Esophagus muscularis mucosa (tissue), 4 donors: ENCODE measurements at regions not wholly inside any gene's neighbourhood (a gene's known extent, or its start where the extent isn't known, plus 50 kb on each side); places are given as distances from the start of the nearest gene placed in this dataset.
"Not testable (repeated sequence)": the region's sequence is repeated elsewhere in the genome, so short reads cannot be mapped to it uniquely, and the experiment has no call there.

ENCODE experiments used
- DNase-seq: peaks from one replicate; pipeline ENCODE4 v3.0.0-alpha.2; 2017; ENCODE audit errors: extremely low spot score
- H3K27ac ChIP-seq, 4 donors: fragments of 200-600 bp; sonication (generic); replicated peaks in 1 of 4; 1 replicate in 3 of 4; 2 replicates in 1 of 4; pipeline ENCODE4 v1.5.1; 2016 to 2019; ENCODE audit warnings: mild to moderate bottlenecking in 1 of 4
- H3K27me3 ChIP-seq, 4 donors: fragments of 200-600 bp; sonication (generic); one replicate each; pipeline versions ENCODE4 v1.5.1 to v1.6.0; 2016 to 2019
- H3K36me3 ChIP-seq, 4 donors: fragments of 200-600 bp; sonication (generic); one replicate each; pipeline ENCODE4 v1.5.1; 2016 to 2019
- H3K4me1 ChIP-seq, 4 donors: fragments of 200-600 bp; sonication (generic); one replicate each; pipeline ENCODE4 v1.5.1; 2016 to 2019
- H3K4me3 ChIP-seq, 4 donors: fragments of 200-600 bp; sonication (generic); 1 replicate in 2 of 4; 2 replicates in 2 of 4; pipeline ENCODE4 v1.5.1; 2016 to 2019; ENCODE audit warnings: mild to moderate bottlenecking in 4 of 4, moderate library complexity in 1 of 4
- H3K9me3 ChIP-seq, 4 donors: fragments of 200-600 bp; sonication (generic); 1 replicate in 3 of 4; 2 replicates in 1 of 4; pipeline ENCODE4 v1.5.1; 2016 to 2019
- EP300 ChIP-seq: sonication (generic); formaldehyde crosslinking; IDR thresholded peaks from one replicate; pipeline ENCODE4 v1.6.1; 2017; ENCODE audit warnings: antibody characterized with exemption
- POLR2A ChIP-seq: fragments of 450-650 bp; IDR thresholded peaks from one replicate; pipeline ENCODE4 v1.6.1; 2017; ENCODE audit warnings: antibody characterized with exemption, moderate library complexity, mild to moderate bottlenecking, low read depth
- POLR2AphosphoS5 ChIP-seq, 2 donors: sonication (generic); formaldehyde crosslinking; IDR thresholded peaks; one replicate each; pipeline ENCODE4 v1.6.1; 2017; ENCODE audit warnings: antibody characterized with exemption in 2 of 2
- WGBS: methylation state at CpG from one replicate; pipeline ENCODE4 v1.1.5; 2018; 5-methylcytosine and 5-hydroxymethylcytosine counted together
- intact Hi-C: fragments of 100-400 bp; cut with DNase I; formaldehyde crosslinking; loops from one replicate; pipeline ENCODE4 v1.15.1; 2023
- TF ChIP-seq, protein P1 (sequence below), 3 experiments: fragments of 200-600 bp in 2 of 3; fragments of 450-650 bp in 1 of 3; sonication (generic) in 2 of 3; IDR thresholded peaks; one replicate each; pipeline ENCODE4 v1.5.1; 2017 to 2019; ENCODE audit warnings: antibody characterized with exemption in 3 of 3, mild to moderate bottlenecking in 2 of 3, moderate library complexity in 1 of 3

GRCh38 chr15:99492716-99493115 lies 73.1 kb upstream of the MEF2A start:
- intact Hi-C loops: no loop called here
- TF ChIP-seq POLR2AphosphoS5 (IDR thresholded peaks at IDR 0.05) (no peak), EP300 (no peak), POLR2A (no peak)
- TF ChIP-seq, protein P1, sequence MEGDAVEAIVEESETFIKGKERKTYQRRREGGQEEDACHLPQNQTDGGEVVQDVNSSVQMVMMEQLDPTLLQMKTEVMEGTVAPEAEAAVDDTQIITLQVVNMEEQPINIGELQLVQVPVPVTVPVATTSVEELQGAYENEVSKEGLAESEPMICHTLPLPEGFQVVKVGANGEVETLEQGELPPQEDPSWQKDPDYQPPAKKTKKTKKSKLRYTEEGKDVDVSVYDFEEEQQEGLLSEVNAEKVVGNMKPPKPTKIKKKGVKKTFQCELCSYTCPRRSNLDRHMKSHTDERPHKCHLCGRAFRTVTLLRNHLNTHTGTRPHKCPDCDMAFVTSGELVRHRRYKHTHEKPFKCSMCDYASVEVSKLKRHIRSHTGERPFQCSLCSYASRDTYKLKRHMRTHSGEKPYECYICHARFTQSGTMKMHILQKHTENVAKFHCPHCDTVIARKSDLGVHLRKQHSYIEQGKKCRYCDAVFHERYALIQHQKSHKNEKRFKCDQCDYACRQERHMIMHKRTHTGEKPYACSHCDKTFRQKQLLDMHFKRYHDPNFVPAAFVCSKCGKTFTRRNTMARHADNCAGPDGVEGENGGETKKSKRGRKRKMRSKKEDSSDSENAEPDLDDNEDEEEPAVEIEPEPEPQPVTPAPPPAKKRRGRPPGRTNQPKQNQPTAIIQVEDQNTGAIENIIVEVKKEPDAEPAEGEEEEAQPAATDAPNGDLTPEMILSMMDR (IDR thresholded peaks at IDR 0.05): no peak
- DNase-seq: no peak
- Histone ChIP-seq H3K27ac (no peak overlapping the region), H3K4me1 (peaks cover 9% of the 10 kb centered on the region in 4 donors), H3K4me3 (no peak overlapping the region), H3K27me3 (no peaks in the 10 kb centered on the region), H3K36me3 (no peaks in the 10 kb centered on the region), H3K9me3 (no peaks in the 10 kb centered on the region)
- 97% methylated on average over 10 of the region's 10 CpGs for WGBS

- no peak for TF ChIP-seq EP300
- TF ChIP-seq, protein P1 (IDR thresholded peaks at IDR 0.05): no peak
- TF ChIP-seq POLR2AphosphoS5 (IDR thresholded peaks at IDR 0.05): no peak
- no peak for TF ChIP-seq POLR2A
- Histone ChIP-seq H3K27ac (no peak overlapping the region), H3K27me3 (no peaks in the 10 kb centered on the region), H3K36me3 (no peaks in the 10 kb centered on the region), H3K4me3 (no peak overlapping the region), H3K4me1 (peaks cover 8 to 9% (median 9%) of the 10 kb centered on the region in 4 donors), H3K9me3 (no peaks in the 10 kb centered on the region)
- DNase-seq: no peak
- WGBS: 95% methylated on average over 6 of the region's 11 CpGs
- intact Hi-C loops: no loop called here
These were observed 72.3 kb upstream of the MEF2A start for GRCh38 chr15:99493461-99493860.

DNA sequence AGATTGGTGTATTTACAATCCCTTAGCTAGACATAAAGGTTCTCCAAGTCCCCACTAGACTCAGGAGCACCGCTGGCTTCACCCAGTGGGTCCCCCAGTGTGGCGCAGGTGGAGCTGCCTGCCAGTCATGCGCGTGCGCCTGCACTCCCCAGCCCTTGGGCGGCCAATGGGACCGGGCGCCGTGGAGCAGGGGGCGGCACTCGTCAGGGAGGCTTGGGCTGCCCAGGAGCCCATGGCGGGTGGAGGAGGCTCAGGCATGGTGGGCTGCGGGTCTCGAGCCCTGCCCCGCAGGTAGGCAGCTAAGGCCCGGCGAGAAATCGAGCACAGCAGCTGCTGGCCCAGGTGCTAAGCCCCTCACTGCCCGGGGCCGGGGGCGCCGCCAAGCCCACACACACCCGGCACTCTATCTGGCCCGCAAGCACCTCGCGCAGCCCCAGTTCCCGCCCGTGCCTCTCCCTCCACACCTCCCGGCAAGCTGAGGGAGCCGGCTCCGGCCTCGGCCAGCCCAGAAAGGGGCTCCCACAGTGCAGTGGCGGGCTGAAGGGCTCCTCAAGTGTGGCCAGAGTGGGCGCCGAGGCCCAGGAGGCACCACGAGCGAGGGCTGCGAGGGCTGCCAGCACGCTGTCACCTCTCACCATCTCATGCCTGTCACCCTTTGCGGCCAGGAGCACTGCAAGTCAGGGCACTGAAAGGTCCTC lies 71.1 kb upstream of the MEF2A start:
- 97% methylated on average over 12 of the region's 40 CpGs for WGBS
- H3K27me3 ChIP-seq, H3K36me3 ChIP-seq, intact Hi-C loops, H3K4me1 ChIP-seq, H3K4me3 ChIP-seq, H3K27ac ChIP-seq, H3K9me3 ChIP-seq, DNase-seq: not testable (repeated sequence)

DNA sequence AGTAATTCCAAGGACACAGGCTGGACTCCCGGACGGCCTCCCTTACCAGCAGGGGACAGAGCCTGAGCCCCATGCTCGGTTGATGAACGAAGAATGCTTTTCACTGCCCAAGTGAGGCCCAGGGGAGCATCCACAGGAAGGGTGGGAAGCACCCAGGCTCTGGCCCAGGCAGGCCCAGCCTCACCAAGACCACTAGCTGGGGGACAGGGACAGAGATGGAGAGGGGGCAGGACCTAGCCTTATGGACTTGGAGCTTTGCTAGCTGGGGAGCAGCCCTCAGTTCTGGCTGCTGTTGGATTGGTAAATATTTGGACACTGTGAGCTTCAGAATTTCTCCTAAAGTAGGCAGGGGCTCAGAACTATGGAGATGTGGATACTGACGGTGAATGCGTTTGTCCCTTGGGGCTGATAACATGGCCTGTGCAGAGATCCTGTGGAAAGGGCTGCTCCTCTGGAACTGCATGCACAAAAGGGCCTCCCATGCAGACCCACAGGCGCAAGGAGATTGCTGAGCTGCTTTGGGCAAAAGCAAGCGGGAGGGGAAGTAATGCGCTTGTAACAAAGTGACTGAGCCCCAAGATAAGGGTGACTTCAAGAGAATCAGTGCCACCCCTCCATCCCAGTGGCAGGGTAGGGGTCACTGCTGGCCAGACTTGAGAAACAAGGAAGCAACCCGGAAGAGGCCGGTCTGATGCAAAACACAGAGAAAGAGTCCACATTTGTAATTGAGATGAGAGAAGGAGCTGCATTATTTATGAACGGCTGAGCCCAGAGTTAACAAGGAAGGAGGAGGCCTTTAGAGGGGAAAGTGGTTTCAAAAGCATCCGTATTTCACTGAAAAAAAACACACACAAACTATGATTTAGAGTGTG lies 70.1 kb upstream of the MEF2A start:
- intact Hi-C loops: no loop called here
- H3K4me3 ChIP-seq: no peak overlapping the region
- DNase-seq: no peak
- H3K36me3 ChIP-seq: no peaks in the 10 kb centered on the region
- WGBS: 62% methylated on average over 11 of the region's 13 CpGs
- H3K27ac ChIP-seq: no peak overlapping the region
- H3K9me3 ChIP-seq: no peaks in the 10 kb centered on the region
- peaks cover 8 to 9% (median 9%) of the 10 kb centered on the region in 4 donors for H3K4me1 ChIP-seq
- no peaks in the 10 kb centered on the region for H3K27me3 ChIP-seq
- TF ChIP-seq POLR2AphosphoS5 (IDR thresholded peaks at IDR 0.05) (no peak), EP300 (no peak), POLR2A (no peak)
- TF ChIP-seq, protein P1 (IDR thresholded peaks at IDR 0.05): no peak

GRCh38 chr15:99496302-99496629 lies 69.5 kb upstream of the MEF2A start:
- Histone ChIP-seq H3K36me3 (no peaks in the 10 kb centered on the region), H3K9me3 (no peaks in the 10 kb centered on the region), H3K27me3 (no peaks in the 10 kb centered on the region), H3K4me1 (peaks cover 8 to 9% (median 9%) of the 10 kb centered on the region in 4 donors), H3K27ac (no peak overlapping the region), H3K4me3 (no peak overlapping the region)
- no peak for DNase-seq
- TF ChIP-seq POLR2A (no peak), EP300 (no peak), POLR2AphosphoS5 (IDR thresholded peaks at IDR 0.05) (no peak)
- TF ChIP-seq, protein P1 (IDR thresholded peaks at IDR 0.05): no peak
- WGBS: 72% methylated on average over 9 of the region's 9 CpGs
- intact Hi-C loops: no loop called here
